CD4-positive, alpha-beta T cell treated with Interleukin-17A for 4 hours (primary cell): ENCODE measurements at regions not wholly inside any gene's neighbourhood (a gene's known extent, or its start where the extent isn't known, plus 50 kb on each side); places are given as distances from the start of the nearest gene placed in this dataset.
"Not testable (repeated sequence)": the region's sequence is repeated elsewhere in the genome, so short reads cannot be mapped to it uniquely, and the experiment has no call there.

Experiments
- DNase-seq: peaks from one replicate; pipeline ENCODE4 v3.0.0-alpha.2; 2020; ENCODE audit warnings: mixed read lengths

DNA sequence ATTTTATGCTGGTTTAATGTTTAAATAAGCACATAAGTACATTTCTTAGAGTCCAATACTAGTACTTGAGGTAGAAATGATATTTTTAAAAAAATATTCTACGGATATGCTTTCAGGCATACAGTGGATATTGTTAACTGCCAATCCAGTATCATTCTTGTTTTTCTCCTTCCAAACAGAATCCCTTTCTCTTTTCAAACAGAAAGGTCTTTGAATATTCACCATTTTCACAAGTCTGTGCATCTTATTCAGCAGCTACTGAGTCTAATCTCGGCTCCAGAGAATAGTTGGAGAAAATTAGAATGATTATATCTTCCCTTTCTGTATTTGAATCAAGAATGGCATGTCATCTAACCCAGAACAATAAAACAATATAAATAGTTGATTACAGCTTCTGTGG, 174.5 kb downstream of the GOLGA6L6 start:
- no peak for DNase-seq

GRCh38 chr15:20363591-20363990, 178.0 kb downstream of the GOLGA6L6 start:
- not testable (repeated sequence) for DNase-seq

- no peak for DNase-seq
These were observed 180.5 kb downstream of the GOLGA6L6 start for GRCh38 chr15:20361091-20361490.

DNA sequence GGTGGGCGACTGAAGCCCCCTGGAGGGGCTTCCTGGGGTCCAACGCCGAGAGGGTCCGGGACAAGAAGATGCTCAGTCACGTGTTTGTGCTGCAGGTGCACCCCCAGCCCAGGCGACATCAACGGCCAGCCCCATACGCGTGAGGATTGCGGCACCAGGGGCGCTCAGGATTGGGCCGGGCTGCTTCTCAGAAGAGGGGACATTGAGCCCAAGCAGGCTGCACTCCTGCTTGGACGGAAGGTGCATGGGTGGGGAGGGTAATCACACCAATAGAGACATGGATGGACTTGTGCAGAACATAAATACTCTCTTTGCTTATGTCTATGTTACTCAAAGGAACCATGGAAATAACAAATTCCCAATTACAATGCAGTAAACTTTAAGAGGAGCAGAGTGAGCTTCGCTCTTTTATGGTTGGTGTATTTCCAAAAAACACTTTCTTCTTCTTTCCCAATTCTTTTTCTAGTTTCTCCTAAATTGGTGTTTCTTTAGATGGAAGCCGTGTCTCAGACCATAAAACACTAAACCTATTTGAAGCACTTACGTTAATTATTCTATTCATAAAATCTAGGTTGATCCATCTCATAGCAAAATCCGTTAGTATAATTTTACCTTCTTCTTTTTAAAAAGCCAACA, 182.7 kb downstream of the GOLGA6L6 start:
- DNase-seq, result no peak

DNA sequence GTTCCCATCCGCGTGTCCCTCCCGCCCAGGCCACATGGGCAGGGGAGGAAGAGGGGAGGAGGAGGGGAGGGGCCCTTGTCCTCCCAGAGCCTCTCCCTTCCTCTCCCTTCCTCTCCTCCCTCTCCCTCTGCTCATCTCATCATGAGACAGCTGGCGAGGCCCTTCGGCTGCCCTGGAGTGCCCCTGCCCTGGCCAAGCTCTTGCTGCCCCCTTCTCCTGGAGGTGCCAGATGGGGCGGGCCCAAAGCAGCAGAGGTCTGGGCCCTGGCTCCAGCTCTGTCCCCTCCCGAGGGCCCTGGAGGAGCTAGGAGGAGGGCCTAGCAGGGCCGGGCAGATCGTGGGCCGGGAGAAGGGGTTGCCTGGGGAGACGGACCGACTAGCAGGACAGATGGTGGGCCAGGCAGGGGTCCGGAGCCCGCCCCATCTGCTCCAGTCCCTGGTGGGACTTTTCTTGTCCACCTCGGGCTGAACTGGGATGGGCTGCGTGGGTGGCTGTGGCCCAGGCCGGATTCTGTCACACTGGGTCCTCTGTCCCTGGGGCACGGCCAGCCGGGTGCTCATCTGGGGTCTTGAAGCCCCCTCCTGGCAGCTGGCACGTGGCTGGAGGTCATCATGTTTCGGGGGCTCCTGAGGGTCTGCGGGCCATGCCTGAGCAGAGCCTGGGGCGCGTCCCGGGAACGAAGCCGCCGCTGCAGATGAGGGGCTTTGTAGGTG, 183.4 kb downstream of the GOLGA6L6 start:
- no peak for DNase-seq

- DNase-seq, result no peak
These were observed 184.0 kb downstream of the GOLGA6L6 start for GRCh38 chr15:20357481-20358065.

DNA sequence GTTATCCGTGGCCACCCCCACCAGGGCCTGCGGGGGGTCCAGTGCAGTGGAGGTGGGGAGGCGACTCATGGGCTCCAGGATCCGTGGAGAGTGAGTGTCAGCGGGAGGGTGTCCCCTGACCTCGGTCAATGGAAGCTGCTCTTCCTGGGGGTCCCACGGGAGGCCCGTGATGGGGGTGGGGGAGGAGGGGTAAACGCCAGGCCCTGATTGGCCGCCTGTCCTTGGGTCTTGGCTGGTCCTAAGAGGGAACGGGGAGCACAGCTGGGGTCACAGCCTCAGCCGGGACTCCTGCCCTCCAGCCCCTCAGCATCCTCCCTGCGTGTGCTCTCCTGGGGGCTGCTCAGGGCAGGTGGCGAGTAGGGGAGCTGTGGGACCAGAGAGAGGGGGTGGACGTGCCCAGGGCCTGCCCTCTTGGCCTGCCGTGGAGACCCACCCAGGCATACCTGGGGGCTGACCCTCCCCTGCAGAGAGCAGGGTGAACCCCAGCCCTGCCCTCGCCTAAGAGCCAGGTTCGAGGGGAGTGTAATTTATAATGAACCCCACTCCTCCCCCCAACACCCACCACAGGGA, 184.6 kb downstream of the GOLGA6L6 start:
- no peak for DNase-seq

GRCh38 chr15:20356444-20356910, 185.1 kb downstream of the GOLGA6L6 start:
- DNase-seq, result peak; percentile 82

DNA sequence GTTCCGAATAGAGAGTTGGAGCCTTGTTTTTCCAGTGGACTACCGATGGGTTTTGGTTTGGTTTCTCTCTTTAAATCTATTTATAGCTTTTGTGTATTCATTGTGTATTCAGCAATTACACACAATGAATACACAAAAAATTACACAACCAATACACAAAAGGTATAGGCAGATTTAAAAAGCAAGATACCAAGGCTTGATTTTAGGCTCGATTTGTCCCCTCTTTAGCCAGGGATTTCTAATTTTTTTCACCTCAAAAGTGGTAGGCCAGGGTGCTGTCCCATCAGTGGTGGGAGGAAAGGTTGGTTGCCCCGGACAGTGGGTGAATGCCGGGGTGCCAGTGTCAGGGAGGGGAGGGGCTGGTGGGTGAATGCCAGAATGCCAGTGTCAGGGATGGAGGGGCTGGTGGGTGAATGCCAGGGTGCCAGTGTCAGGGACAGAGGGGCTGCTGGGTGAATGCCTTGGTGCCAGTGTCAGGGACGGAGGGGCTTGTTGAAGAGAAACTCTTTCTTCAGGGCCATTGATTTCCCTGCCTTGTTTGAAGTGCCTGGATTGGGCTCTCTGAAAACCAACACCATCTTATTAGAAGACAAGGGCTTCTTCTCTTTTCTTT, 186.2 kb downstream of the GOLGA6L6 start:
- DNase-seq, result no peak

DNA sequence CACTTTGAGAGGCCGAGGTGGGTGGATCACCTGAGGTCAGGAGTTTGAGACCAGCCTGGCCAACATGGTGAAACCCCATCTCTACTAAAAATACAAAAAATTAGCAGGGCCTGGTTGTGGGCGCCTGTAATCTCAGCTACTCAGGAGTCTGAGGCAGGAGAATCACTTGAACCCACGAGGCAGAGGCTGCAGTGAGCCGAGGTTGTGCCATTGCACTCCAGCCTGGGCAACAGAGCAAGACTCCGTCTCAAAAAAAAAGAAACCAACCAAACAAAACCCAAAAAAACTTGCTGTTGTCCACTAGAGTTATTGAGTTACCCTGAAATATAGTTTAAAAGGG, 186.7 kb downstream of the GOLGA6L6 start:
- DNase-seq, result not testable (repeated sequence)

- no peak for DNase-seq
These were observed 187.4 kb downstream of the GOLGA6L6 start for GRCh38 chr15:20353966-20354883.

- no peak for DNase-seq
These were observed 189.1 kb downstream of the GOLGA6L6 start for GRCh38 chr15:20352241-20353200.

DNA sequence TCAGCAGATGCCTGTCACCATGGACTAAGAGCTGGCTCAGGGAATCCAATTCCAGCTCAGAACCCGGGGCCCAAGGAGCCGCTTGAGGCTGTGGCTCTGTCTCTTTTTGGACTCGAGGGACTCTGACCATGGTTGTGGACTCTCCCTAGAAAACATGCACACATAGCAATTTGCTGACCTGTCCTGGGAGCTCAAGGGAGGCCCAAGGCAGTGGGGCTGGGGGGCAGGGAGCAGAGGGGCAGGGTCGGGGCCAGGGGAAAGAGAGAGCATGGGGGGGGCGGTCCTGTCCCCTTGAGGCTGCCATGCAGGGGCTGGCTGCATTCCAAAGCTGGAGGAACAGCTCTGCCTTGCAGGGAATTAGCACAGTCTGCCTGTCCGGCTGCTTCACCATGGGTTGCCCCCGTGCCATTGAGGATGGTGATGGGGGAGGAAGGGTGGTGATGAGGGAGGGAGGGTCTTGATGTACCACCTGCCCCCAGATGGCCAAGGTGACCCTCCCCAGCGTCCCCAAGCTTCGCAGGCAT, 190.1 kb downstream of the GOLGA6L6 start:
- no peak for DNase-seq

- DNase-seq, result no peak
These were observed 191.7 kb downstream of the GOLGA6L6 start for GRCh38 chr15:20349774-20350498.

DNA sequence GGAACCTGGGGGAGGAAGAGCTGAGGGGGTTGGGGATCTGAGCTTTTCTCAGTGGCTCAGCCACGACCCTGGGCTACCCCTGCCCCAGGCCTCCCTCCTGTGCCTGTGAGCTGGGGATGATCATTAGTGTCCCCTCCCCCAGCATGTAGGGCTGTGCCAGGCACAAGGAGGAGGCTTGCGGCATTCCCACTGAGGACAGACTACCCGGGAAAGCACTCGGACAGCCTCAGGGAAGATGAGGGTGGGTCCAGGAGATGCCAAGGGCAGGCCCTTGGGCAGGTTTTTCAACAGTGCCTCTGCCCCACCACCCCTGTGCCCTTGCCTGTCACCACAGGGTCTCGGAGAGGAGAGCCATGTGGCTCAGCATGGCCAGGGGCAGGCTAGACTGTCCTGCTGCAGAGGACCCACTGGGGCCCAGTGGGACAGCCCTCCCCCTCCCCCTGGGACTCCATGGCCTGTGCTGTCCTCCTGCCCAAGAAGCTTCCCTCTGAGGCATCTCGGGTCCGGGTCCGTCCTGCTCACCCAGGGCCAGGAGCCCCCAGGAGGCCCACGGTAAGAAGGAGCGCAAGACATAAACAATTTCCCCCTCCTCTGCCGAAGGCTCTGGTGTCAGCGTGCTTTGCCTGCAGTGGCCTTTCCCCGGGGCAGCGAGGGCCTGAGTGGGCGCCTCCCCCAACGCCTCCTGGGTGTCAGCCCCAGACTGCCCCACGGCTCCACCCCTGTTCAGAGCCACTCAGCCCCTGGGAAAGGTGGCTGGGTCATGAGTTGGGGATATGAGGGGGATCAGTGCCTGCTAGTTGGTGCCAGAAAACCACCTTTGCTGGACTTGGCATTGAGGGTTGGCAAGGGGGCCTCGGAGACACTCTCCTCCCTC, 192.5 kb downstream of the GOLGA6L6 start:
- no peak for DNase-seq

DNA sequence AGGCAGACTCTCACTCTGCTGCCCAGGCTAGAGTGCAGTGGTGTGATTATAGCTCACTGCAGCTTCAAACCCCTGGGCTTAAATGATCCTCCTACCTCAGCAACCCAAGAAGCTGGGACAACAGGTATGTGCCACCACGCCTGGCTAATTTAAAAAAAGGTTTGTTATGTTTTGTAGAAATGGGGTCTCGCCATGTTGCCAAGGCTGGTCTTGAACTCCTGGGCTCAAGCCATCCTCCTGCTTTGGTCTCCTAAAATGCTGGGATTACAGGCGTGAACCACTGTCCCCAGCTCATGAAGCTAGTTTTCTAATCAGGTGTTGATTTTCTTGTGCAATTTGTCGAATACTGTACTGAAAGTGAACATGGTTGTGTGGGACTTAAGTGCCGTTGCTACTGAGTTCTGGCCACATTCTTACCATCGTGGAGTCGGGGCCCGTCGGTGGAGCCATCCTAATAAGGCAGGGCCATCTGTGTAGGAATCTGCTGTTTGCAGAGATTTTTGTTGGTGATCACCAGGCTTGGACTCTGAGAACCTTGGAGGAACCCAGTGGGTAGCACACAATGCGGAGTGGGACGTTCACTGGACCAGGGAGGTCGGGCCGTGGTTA, 193.2 kb downstream of the GOLGA6L6 start:
- DNase-seq, result no peak

DNA sequence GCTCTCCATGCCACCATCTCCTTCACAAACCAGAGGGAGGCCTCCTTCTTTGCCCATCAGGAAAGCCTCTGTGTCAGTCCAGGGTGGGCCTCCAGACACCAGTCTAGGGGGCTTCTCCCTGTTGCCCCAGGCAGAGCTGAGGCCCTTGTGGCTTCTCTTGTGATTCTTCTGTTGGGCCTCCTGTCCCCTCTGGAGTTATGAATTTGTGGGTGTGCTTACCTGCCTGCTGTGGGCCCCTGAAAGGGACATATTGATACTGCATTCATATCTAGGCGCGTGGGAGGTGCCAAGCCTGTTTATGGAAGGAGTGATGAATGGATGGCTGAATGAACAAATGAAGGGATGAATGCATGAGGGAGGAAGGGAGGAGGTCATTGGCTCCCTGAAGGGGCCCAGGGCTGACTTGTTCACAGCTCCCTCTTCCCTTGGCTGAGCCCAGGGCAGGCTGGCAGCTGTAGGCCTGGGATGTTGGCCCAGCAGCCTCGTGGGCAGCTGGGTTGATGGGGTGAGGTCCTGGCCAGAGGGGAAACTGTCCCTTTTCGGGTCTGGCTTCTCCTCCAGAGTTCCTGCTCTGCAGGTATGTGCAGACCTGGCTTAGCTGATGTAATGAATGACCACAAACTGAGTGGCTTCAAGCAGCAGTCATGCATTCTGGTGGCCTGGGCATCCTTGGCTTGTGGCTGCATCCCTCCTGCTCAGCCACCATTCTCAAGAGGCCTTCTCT, 195.4 kb downstream of the GOLGA6L6 start:
- no peak for DNase-seq

- no peak for DNase-seq
These were observed 196.1 kb downstream of the GOLGA6L6 start for GRCh38 chr15:20345401-20345958.
